ENCODE measurements at regions not wholly inside any gene's neighbourhood (a gene's known extent, or its start where the extent isn't known, plus 50 kb on each side); places are given as distances from the start of the nearest gene placed in this dataset.

DNA sequence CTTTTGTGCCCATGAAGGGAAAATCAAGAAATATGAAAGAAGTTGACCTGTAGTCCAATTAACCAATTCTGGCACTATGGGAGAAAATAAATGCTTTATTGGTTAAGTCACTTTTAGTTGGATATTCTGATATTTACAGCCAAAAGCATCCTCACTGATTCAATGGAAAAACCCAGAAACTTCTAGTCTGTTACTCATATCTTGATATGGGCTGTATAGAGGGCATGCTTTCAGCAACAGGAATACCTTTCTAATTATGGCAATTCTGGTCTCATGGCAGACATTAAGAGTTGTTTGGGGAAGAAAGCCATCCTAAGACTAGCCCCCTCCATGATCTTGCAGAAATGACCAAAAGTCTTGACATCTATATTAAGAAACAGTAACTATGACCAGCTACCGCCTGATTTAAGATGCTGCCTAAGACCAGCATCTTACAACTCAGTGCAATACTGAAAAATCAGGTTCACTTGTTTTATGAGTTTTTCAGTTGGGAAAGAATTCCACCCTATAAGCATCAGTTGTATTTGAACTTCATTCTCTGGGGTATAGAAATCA, 91.5 kb upstream of the VAV3 start:
- Histone ChIP-seq H2BK20ac (ENCODE audit: low read length) (no peak overlapping the region), H3K27me3 (replicated peaks in 1 of 4; ENCODE audit: control insufficient read depth in 3 of 4, extremely low read depth in 1 of 4, insufficient read depth in 3 of 4, low read length in 3 of 4) (no peaks in the 10 kb centered on the region), H2BK120ac (replicated peaks; ENCODE audit: low read depth, low read length) (no peak overlapping the region), H3K23me2 (ENCODE audit: low read depth, low read length) (no peaks in the 10 kb centered on the region), H3K4me2 (ENCODE audit: insufficient read depth in 1 of 2, low read depth in 2 of 2, low read length in 2 of 2) (no peak overlapping the region), H2AK5ac (ENCODE audit: low read depth, low read length) (no peak overlapping the region), H3K4me3 (ENCODE audit: extremely low read depth in 1 of 4, insufficient read depth in 2 of 4, low read depth in 3 of 4, low read length in 4 of 4) (no peak overlapping the region), H4K91ac (replicated peaks; ENCODE audit: insufficient read length, low read length) (no peak overlapping the region), H2AFZ (ENCODE audit: low read length) (no peak overlapping the region), H3K56ac (replicated peaks; ENCODE audit: insufficient read length, low read depth, low read length) (no peak overlapping the region), H2BK12ac (ENCODE audit: low read depth, low read length) (no peak overlapping the region), H3K79me2 (ENCODE audit: control insufficient read depth in 1 of 2, insufficient read depth in 2 of 2, low read length in 2 of 2) (no peaks in the 10 kb centered on the region), H2BK5ac (ENCODE audit: low read depth, low read length) (no peak overlapping the region), H4K8ac (ENCODE audit: extremely low read depth, insufficient read depth, low read length) (no peak overlapping the region), H3K36me3 (ENCODE audit: control insufficient read depth in 2 of 4, insufficient read depth in 4 of 4, low read length in 3 of 4) (no peaks in the 10 kb centered on the region), H3K27ac (ENCODE audit: low read depth, low read length) (no peak overlapping the region), H3K9me3 (ENCODE audit: insufficient read depth in 2 of 2, low read depth in 1 of 2, low read length in 1 of 2) (no peaks in the 10 kb centered on the region), H3K79me1 (ENCODE audit: low read depth, low read length) (no peaks in the 10 kb centered on the region), H3K18ac (ENCODE audit: extremely low read depth, low read length) (no peak overlapping the region), H2BK15ac (ENCODE audit: low read length) (no peak overlapping the region), H3K4ac (replicated peaks; ENCODE audit: insufficient read length, low read depth, low read length) (no peak overlapping the region), H4K20me1 (replicated peaks in 1 of 2; ENCODE audit: control insufficient read depth in 1 of 2, insufficient read depth in 2 of 2, low read length in 2 of 2) (no peaks in the 10 kb centered on the region), H3K9ac (replicated peaks in 1 of 4; ENCODE audit: extremely low read depth in 1 of 4, low read depth in 3 of 4, low read length in 3 of 4) (no peak overlapping the region), H4K5ac (ENCODE audit: insufficient read length, low read depth, low read length) (no peak overlapping the region), H3K23ac (ENCODE audit: insufficient read length) (no peak overlapping the region), H3K4me1 (replicated peaks in 1 of 4; ENCODE audit: control insufficient read depth in 3 of 4, insufficient read depth in 4 of 4, low read length in 3 of 4) (peaks cover 3 to 14% (median 10%) of the 10 kb centered on the region in 4 experiments), H3K14ac (ENCODE audit: insufficient read length) (no peak overlapping the region)
- no peak for TF ChIP-seq BCL11A (IDR thresholded peaks at IDR 0.05; ENCODE audit: low read depth in 2 of 2, low read length in 2 of 2)
- TF ChIP-seq GTF2F1 (IDR thresholded peaks at IDR 0.05; ENCODE audit: borderline replicate concordance, low read depth, low read length) = no peak
- no peak for TF ChIP-seq TAF1 (IDR thresholded peaks at IDR 0.05; ENCODE audit: low read depth, low read length)
- no peak for TF ChIP-seq RFX5 (IDR thresholded peaks at IDR 0.05; ENCODE audit: borderline replicate concordance, low read depth, low read length)
- ChIA-PET CTCF (ENCODE audit: partially characterized antibody) (no interaction called here), POLR2A (ENCODE audit: partially characterized antibody) (no interaction called here)
- DNase-seq (ENCODE audit: low read depth in 1 of 2, low spot score in 2 of 2) (no peak), FAIRE-seq (no peak)
- 95% methylated on average over 1 of the region's 1 CpG; no CpG with 5 or more reads in 1 of the 2 experiments for WGBS, 2 experiments (ENCODE audit: extremely low coverage in 1 of 2, insufficient coverage in 1 of 2, insufficient read length in 1 of 2, insufficient replicate concordance in 2 of 2, low coverage in 1 of 2, low lambda C conversion rate in 2 of 2, missing lambda C conversion rate in 1 of 2)
